C4-2B (cell line): ENCODE measurements at regions not wholly inside any gene's neighbourhood (a gene's known extent, or its start where the extent isn't known, plus 50 kb on each side); places are given as distances from the start of the nearest gene placed in this dataset.

Experiments
- ZFX ChIP-seq: fragments of 450-650 bp; IDR thresholded peaks from 2 replicates; pipeline ENCODE4 v1.6.1; 2017
- TF ChIP-seq, protein P1 (sequence below): fragments of 450-650 bp; conservative IDR thresholded peaks from 2 replicates; pipeline ENCODE4 v1.5.1; 2017; ENCODE audit warnings: mild to moderate bottlenecking

DNA sequence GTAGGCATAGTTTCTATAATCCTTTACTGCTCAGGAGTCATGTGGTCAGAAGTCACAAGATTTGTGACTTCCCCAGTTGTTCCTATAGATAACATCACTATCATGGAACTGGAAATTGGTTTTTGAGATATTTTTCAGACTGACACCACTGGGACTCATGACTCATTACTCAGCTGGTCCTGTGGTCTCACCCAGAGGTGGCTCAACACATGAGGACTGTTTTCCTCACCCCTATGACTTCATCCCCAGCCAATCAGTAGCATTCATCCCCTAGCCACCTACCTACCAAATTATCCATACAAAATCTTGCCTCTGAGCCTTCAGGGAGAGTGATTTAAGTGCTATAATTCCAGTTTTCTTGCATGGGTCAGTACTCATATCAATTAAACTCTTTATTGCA, 1217.7 kb downstream of the EPHA7 start:
- TF ChIP-seq, protein P1, sequence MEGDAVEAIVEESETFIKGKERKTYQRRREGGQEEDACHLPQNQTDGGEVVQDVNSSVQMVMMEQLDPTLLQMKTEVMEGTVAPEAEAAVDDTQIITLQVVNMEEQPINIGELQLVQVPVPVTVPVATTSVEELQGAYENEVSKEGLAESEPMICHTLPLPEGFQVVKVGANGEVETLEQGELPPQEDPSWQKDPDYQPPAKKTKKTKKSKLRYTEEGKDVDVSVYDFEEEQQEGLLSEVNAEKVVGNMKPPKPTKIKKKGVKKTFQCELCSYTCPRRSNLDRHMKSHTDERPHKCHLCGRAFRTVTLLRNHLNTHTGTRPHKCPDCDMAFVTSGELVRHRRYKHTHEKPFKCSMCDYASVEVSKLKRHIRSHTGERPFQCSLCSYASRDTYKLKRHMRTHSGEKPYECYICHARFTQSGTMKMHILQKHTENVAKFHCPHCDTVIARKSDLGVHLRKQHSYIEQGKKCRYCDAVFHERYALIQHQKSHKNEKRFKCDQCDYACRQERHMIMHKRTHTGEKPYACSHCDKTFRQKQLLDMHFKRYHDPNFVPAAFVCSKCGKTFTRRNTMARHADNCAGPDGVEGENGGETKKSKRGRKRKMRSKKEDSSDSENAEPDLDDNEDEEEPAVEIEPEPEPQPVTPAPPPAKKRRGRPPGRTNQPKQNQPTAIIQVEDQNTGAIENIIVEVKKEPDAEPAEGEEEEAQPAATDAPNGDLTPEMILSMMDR = no peak
- TF ChIP-seq ZFX = no peak
